ENCODE measurements at regions not wholly inside any gene's neighbourhood (a gene's known extent, or its start where the extent isn't known, plus 50 kb on each side); places are given as distances from the start of the nearest gene placed in this dataset.

- TF ChIP-seq, protein P1, sequence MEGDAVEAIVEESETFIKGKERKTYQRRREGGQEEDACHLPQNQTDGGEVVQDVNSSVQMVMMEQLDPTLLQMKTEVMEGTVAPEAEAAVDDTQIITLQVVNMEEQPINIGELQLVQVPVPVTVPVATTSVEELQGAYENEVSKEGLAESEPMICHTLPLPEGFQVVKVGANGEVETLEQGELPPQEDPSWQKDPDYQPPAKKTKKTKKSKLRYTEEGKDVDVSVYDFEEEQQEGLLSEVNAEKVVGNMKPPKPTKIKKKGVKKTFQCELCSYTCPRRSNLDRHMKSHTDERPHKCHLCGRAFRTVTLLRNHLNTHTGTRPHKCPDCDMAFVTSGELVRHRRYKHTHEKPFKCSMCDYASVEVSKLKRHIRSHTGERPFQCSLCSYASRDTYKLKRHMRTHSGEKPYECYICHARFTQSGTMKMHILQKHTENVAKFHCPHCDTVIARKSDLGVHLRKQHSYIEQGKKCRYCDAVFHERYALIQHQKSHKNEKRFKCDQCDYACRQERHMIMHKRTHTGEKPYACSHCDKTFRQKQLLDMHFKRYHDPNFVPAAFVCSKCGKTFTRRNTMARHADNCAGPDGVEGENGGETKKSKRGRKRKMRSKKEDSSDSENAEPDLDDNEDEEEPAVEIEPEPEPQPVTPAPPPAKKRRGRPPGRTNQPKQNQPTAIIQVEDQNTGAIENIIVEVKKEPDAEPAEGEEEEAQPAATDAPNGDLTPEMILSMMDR (IDR thresholded peaks at IDR 0.05; ENCODE audit: poor library complexity): no peak
- no peak for TF ChIP-seq EZH2 (IDR thresholded peaks at IDR 0.05; ENCODE audit: borderline replicate concordance)
- no peak for TF ChIP-seq EZH2phosphoT487 (IDR thresholded peaks at IDR 0.05; ENCODE audit: low read depth, severe bottlenecking, unreplicated experiment)
Observed at GRCh38 chr3:159813822-159814531, 174.7 kb upstream of the IL12A start.

All from hepatocyte (in vitro differentiated cells).